SH-SY5Y (cell line): ENCODE measurements at regions not wholly inside any gene's neighbourhood (a gene's known extent, or its start where the extent isn't known, plus 50 kb on each side); places are given as distances from the start of the nearest gene placed in this dataset.

Experiments
- GATA2 ChIP-seq: IDR thresholded peaks from 2 replicates; pipeline ENCODE4 v1.6.1; 2011; ENCODE audit warnings: mild to moderate bottlenecking, low read depth, low read length
- GATA3 ChIP-seq: IDR thresholded peaks from 2 replicates; pipeline ENCODE4 v1.6.1; 2011; ENCODE audit warnings: low read depth, mild to moderate bottlenecking, low read length, moderate library complexity

DNA sequence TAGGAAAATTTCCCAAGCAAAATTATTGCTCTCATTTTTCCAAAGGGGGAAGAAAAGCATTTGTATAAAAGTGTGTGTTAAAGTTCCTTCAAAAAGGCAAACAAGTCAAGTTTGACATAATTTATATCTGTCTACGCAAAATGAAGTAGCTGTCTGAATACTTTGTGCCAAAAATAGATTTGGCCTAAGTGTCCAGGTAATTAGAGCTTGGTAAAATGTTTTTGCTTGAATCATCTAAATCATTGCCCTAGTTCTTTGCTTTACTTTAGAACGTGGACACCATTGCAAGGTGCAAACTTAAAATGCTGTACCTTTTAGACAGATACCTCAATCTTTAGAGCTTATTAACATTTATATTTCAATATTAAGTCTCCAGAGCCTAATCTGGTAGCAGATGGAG is 97.6 kb upstream of the MAPRE2 start:
- TF ChIP-seq GATA2 (no peak), GATA3 (no peak)
